G401.6 (cell line): ENCODE measurements at regions not wholly inside any gene's neighbourhood (a gene's known extent, or its start where the extent isn't known, plus 50 kb on each side); places are given as distances from the start of the nearest gene placed in this dataset.
"Not testable (repeated sequence)": the region's sequence is repeated elsewhere in the genome, so short reads cannot be mapped to it uniquely, and the experiment has no call there.

Source experiments
- FAIRE-seq: peaks from 2 replicates; lab custom pipeline; 2012; peaks lifted over from hg19 to GRCh38; lab: Jason Lieb, UNC

GRCh38 chr6:105522626-105523322 is 119.9 kb upstream of the PREP start:
- no peak for FAIRE-seq

- no peak for FAIRE-seq
These were observed 117.1 kb upstream of the PREP start for GRCh38 chr6:105519954-105520353.

- FAIRE-seq = not testable (repeated sequence)
These were observed 116.1 kb upstream of the PREP start for GRCh38 chr6:105518993-105519392.

DNA sequence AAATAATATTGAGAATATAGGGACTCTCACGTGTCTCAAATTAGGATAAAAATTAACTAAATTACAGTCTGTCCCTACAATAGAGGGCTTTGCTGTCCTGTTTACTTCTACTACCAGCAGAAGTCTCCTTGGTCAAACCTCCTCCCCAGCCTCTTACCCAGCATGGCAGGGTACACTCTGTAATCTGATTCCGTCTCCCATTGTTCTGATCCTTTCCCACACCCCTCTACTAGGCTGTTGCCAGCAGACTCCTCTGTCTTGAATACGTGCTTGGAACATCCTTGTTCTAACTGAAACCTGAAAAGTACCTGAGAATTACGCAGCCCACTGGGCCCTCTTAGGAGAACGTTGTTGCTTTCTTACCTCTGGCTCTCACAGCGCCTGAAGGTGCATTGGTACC is 112.2 kb upstream of the PREP start:
- no peak for FAIRE-seq

- FAIRE-seq = no peak
These were observed 111.4 kb upstream of the PREP start for GRCh38 chr6:105514306-105514705.

DNA sequence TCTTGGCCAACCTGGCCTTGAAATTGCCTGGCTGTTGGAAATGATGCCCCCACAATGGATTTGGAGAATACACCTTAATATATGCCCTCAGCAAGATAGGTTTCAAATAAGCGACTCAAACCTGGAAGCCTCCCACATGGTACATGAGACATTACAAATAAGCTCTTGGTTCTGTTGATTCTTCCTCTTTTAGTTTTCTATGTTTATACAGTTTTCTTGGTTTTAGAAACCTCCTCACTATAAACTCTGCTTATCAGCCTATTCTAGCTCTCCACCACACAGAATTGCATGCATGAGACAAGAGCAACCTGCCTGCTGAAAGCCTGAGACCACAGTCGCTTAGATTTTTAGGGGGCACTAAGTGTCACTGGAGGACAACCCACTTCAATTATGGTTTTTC is 108.8 kb upstream of the PREP start:
- FAIRE-seq = no peak

GRCh38 chr6:105510746-105511145 is 107.9 kb upstream of the PREP start:
- no peak for FAIRE-seq

GRCh38 chr6:105509506-105510331 is 106.8 kb upstream of the PREP start:
- FAIRE-seq = no peak

- no peak for FAIRE-seq
These were observed 104.9 kb upstream of the PREP start for GRCh38 chr6:105507811-105508210.

DNA sequence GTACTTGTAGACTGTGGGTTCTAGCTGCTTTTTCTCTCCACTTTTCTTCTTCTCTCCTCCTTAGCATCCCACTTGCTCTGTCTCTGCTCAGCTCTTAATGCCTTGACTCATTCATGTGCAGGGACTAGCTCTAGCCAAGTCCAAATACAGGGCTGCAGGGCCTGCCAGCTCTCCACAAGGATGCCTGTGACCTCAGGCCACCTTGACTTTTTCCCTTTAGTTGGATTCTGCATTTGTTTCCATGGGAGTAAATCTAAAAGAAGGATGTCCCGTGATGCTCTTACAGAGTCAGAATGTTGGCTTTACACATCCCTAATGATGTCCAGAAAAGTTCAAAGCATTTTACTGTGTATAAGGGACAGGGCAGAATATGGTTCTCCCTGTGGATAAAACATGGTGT is 101.8 kb upstream of the PREP start:
- no peak for FAIRE-seq

DNA sequence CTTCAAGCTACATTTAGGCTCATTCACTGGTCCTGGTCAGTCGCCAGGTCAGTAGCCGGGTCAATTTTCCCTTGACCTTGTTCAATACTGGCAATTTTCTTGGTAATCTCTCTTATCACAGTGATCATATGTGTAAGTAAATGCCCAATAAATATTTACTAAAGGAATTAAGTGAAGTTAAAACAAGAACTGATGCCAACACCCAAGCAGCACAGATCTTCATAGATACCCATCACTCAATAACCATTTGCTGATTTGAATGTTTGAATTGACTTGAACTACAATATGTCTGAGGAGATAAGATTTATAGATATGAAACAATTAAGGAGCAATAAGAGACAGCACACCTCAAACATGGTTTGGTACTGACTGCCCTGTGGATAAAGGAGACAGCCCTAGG is 100.8 kb upstream of the PREP start:
- no peak for FAIRE-seq

- FAIRE-seq = no peak
These were observed 99.0 kb upstream of the PREP start for GRCh38 chr6:105501826-105502344.

DNA sequence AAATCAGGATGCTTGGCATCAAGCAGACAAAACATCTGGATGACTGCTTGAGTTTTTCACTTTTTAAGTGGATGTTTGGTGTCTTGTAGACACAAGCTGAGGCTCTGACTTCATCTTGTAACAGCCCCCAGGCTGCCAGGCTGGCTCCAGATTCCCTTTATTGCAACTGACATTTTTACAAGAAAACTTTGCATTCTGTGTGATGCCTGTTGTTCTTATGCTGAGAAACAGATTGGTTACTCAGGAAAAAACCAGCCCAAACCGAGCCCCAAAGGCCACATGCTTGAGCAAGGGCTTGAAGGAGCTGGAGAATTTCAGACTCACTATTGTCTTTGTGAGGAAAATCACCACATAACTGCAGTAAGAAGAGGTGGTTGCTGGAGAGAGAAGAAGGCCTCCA is 98.4 kb upstream of the PREP start:
- no peak for FAIRE-seq

GRCh38 chr6:105500693-105501092 is 97.8 kb upstream of the PREP start:
- FAIRE-seq = no peak

DNA sequence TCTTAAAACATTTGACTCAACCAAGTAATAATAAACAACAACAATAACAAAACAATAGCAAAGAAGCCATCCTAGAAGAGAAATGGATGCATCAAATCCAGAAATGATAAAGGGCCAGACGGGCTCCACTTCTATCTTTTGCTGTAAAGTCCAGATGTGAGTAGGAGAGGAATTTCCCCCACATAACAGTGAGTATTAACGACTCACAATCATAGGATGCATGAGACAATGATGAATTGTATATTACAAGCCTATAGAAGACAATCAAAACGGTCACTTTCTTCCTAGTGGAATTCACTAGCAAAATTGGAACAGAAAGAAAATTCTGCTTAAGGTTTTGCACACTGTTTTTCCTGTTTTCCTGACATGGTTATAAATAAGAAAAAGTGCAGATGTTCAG is 97.0 kb upstream of the PREP start:
- no peak for FAIRE-seq

DNA sequence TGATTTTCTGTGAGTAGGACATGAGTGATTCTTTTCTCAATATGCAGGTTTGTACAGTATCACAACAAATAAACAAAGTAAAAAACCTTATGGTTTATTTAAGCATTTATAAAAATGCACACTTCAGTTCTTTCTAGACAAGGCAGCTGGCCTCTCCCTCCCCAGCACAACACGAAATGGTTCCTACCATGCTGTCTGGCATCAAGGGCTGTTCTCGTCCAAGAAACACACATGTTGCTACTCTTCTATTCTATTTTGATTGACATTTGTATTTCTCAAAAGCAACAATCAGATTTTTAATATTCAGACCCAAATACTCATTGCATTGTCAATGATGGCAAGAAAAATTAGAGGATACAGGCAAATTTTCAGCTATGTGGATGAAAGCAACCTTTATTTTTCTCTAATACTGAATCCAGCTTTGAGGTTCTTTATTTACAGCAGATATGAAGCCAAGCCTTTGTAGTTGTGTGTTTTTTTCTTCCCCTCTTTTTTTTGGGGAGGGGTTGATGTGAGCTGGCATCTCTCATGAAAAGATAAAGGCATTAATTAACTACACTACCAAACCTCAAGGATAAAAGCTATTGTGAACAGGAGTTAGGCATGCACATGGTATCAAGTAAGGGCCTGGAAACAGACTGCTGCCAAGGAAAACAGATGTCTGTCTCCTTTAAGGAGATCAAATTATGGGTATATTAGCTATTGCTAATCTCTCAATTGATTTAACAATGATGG is 96.4 kb upstream of the PREP start:
- no peak for FAIRE-seq

DNA sequence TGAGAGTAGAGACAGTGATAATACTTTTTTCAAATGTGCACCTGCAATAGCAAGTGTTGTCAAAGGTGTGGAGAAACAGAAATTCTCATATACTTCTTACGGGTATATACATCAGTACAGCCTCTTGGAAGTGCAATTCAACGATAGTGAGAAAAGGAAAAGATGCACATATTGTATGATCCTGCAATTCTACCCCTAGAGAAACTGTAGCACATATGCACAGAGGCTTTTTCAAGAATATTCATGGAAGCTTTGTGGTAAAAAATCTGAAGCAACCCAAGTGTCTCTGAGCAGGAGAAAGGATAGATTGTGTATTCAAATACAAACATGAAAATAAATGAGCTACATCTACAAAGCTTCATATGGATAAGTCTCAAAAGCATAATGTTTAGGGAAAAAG is 94.7 kb upstream of the PREP start:
- FAIRE-seq = no peak

DNA sequence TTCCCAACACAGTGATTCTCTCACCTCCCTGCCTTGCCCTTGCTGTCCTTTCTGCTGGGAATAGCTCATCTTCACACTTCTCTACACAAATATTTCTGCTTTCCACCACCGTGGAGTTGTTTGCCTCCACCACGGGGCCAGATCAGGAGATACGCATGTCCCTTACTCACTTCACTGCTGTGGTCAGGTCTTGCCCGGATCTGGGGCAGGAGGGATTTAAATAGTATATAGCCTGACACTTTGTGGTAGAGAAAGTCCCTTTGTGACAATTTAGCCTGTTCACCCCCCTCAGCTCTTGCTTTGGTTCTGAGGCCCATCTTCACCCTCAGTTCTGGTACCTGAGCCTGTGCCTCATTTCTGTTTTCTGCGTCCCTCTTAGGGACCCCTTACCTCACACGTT is 92.6 kb upstream of the PREP start:
- no peak for FAIRE-seq

- no peak for FAIRE-seq
These were observed 91.8 kb upstream of the PREP start for GRCh38 chr6:105494688-105495087.

GRCh38 chr6:105493736-105494135 is 90.9 kb upstream of the PREP start:
- FAIRE-seq = no peak

DNA sequence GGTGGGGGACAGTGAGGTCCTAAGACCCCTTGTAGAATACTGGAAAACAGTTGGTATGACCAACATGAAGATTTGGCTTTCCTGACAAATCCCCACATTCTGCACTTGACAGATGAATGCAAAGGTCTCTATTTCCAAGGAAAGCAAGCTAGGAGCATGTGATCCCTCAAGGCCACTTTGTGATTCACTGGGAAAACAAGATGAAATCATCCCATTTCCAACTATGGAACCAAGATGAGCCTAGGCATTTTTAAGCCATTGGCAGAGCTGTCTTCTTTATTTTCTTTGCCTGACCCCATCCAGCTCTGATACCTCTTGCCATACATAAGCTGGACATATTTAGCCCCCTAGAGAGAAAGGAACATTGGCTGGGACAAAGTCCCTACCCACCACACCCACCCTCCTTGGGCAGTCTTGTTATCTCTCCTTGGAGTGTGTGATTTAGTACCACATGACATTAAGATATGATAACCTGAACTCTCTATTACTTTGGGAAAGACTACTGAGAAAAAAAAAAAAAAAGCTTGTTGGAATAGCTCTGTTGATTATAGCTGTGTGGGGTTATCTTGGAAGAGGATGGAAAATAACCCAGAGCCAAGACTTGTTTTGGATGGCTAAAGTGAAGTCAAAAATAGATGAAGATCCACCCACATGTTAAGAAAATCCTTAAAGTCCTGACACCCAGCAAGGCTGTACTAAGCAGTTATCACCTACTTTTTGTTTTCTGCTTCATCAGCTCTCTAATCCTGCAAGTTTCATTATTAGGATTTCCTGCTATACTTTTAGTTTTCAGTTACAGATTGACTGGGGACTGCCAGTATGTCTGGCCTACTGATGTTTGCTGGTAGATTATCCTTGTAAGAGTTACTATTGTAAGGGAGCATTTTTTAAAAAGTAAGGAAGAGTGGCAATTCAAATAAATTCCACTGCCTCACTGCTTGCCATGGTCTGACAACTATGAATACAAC is 90.1 kb upstream of the PREP start:
- no peak for FAIRE-seq

GRCh38 chr6:105489216-105489530 is 86.3 kb upstream of the PREP start:
- FAIRE-seq = no peak
